ENCODE measurements at regions not wholly inside any gene's neighbourhood (a gene's known extent, or its start where the extent isn't known, plus 50 kb on each side); places are given as distances from the start of the nearest gene placed in this dataset.

- TF ChIP-seq CTCF (IDR thresholded peaks at IDR 0.05; ENCODE audit: insufficient read depth, low read length, poor library complexity, severe bottlenecking) (no peak), EZH2phosphoT487 (conservative IDR thresholded peaks at IDR 0.05; ENCODE audit: low read length) (no peak)
These were observed 82.6 kb upstream of the PRKG1 start for GRCh38 chr10:50991456-50992355.

Data from SU-DHL-6 (cell line).